Breast epithelium (tissue), 3 donors: ENCODE measurements at regions not wholly inside any gene's neighbourhood (a gene's known extent, or its start where the extent isn't known, plus 50 kb on each side); places are given as distances from the start of the nearest gene placed in this dataset.

ENCODE experiments used
- POLR2AphosphoS5 ChIP-seq, 3 donors: sonication (generic); formaldehyde crosslinking; IDR thresholded peaks; one replicate each; pipeline ENCODE4 v1.6.1; 2017; ENCODE audit warnings: antibody characterized with exemption in 3 of 3
- TF ChIP-seq, protein P1 (sequence below), 3 donors: fragments of 450-650 bp; IDR thresholded peaks; one replicate each; pipeline ENCODE4 v1.5.1; 2016 to 2017; ENCODE audit warnings: antibody characterized with exemption in 3 of 3, mild to moderate bottlenecking in 3 of 3, moderate library complexity in 3 of 3

DNA sequence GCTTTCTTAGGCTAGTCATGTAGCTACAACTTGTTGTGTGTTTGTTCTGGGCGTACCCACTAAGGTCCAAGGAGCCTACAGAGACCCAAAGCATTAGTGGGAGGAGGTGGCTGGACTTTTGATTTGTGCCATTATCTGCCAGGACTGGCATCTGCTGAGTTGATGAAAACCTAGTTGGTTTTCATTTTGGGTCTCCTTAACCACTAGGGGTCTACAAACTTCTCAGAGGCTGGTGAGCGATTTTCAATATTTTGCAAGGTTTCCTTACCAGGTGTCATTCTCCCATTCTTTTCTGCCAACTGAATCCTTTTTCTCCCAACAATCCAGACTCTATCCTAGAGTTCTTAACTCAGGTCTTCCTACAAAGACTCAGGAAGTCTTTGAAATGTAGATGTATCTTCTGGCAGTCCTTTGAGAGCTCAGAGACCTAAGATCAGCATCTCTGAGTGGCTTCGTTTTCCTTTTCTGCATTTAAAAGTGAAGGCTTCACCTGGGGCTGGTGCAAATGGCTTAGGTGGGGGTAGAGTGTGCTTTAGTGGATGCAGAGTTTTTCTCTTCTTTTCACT, 150.0 kb upstream of the RMST start:
- no peak for TF ChIP-seq POLR2AphosphoS5 (IDR thresholded peaks at IDR 0.05)
- TF ChIP-seq, protein P1, sequence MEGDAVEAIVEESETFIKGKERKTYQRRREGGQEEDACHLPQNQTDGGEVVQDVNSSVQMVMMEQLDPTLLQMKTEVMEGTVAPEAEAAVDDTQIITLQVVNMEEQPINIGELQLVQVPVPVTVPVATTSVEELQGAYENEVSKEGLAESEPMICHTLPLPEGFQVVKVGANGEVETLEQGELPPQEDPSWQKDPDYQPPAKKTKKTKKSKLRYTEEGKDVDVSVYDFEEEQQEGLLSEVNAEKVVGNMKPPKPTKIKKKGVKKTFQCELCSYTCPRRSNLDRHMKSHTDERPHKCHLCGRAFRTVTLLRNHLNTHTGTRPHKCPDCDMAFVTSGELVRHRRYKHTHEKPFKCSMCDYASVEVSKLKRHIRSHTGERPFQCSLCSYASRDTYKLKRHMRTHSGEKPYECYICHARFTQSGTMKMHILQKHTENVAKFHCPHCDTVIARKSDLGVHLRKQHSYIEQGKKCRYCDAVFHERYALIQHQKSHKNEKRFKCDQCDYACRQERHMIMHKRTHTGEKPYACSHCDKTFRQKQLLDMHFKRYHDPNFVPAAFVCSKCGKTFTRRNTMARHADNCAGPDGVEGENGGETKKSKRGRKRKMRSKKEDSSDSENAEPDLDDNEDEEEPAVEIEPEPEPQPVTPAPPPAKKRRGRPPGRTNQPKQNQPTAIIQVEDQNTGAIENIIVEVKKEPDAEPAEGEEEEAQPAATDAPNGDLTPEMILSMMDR (IDR thresholded peaks at IDR 0.05) = no peak
